8988T (cell line): ENCODE measurements at regions not wholly inside any gene's neighbourhood (a gene's known extent, or its start where the extent isn't known, plus 50 kb on each side); places are given as distances from the start of the nearest gene placed in this dataset.

Experiments
- DNase-seq: peaks from one replicate; pipeline ENCODE4 v3.0.0; 2011

DNA sequence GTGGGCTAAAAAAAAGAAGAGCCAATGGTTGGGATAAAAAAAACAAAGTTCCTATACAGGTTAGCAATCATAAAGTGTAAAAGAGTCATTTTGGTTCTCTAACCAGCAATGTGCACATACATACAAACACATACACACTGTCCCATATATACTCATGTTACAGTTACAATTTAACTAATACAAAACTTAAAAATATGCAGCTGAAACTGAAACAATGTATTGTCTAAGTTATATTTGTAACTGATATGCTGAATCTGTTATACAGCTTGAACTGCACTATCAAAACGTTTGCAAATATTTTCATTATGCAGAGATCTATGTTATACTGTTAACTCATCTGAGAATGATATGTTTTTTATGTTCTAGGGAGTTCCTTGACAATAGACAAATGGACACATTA, 173.7 kb downstream of the KLF12 start:
- DNase-seq = no peak

DNA sequence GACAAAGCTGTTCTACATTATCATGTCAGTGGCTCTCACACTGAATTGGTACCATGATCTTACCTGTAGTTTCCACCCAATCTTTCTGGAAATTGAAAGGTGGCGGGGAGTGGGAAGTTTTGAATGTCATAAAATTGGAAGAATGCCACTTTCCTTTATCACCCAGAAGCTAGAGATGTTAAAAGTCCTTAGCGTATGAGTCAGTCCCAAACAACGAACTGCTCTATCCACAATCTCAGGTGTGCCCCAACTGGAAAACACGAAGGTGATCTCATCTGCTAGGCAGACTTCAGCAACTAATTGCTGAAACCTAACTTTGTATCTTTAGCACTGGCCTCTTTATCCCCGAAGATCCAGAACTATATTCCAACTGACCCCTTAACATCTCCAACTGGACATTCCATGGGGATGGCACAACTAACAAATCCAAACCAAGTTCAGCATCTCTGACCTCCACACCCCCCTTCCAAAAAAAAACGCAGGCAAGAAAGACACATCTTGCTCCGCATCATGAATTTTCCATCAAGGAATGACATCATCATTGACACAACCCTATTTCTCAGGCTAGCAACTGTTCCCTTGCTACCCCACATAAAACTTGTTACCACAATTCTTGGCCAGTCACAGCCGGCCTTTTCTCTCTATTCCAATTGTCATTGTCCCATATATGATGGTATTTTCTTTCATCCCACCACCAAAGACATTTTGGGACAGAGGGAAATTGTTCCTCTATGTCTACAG, 175.4 kb downstream of the KLF12 start:
- DNase-seq = no peak

DNA sequence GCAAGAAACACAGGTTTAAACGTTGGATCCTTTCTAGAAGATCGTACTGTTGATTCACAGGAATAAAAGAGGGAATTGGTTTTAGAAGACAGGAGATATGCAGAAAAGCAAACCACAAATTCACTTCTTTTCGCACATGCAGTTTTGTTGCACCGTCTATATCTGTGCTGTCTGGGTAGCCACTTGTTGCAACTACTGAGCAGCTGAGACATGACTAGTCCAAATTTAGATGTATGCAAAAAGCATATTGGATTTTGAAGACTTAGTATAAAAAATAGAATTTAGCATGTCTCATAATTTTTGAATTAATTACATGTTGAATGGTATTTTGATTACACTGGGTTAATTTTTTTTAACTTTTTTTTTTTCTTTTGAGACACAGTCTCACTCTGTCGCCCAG, 176.3 kb downstream of the KLF12 start:
- DNase-seq = no peak

DNA sequence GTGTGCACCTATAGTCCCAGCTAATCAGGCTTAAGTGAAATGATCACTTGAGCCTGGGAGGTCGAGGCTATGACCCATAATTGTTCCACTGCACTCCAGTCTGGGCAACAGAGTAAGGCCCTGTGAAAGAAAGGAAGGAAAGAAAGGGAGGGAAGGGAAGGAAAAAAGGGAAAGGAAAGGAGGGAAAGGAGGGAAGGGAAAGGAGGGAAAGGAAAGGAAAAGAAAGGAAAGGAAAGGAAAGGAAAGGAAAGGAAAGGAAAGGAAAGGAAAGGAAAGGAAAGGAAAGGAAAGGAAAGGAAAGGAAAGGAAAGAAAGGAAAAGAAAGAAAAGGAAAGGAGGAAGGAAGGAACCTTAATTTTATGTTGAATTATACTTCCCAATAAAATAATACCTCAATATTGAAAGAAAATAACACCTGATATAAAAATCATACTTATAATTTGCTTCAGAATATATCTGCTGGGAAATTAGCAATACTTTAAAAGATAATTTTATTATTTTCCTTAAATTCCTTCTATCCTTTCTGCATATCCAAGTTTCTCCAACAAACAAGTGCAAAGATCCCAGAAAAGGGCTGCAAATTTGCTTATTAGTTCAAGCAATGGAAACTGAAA, 177.3 kb downstream of the KLF12 start:
- DNase-seq = no peak

DNA sequence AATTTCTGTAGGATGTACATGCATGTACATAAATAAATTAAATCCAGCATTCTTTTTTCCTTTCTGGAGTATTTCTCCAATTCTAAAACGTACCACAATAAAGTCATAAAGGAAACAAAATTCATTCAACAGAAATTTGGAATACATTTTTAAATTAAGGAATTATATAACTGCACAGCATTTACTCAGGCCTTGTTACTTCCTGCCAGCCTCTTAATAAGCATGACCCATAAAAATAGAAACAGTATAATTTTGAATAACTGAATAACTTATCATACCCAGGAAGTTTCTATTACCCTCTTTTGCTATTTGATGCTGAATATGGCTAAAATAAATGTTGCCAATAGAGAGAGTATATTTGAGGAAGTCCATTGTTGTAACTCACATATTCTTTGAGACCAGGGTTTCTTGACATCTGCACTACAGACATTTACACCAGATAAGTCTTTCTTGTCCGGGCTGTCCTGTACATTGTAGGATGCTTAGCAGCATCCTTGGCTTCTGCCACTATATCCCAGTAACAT, 178.2 kb downstream of the KLF12 start:
- DNase-seq = no peak

DNA sequence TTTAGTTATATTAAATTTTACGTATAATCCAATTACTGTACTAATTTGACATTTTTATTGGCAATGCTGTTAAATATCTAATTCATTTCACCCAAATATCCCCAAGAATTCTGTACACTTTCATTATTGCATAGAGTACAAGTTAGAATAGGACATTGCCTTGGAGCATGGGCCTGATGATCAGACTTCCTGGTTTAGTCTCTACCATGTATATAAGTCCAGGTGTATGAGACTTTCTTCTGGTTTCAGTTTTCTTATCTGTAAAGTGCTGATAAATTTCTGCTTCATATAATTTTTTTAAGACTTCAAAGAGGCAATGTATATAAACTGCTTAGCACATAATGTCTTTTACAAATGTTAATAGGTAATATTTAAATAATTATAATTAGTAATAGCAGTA, 179.4 kb downstream of the KLF12 start:
- no peak for DNase-seq

DNA sequence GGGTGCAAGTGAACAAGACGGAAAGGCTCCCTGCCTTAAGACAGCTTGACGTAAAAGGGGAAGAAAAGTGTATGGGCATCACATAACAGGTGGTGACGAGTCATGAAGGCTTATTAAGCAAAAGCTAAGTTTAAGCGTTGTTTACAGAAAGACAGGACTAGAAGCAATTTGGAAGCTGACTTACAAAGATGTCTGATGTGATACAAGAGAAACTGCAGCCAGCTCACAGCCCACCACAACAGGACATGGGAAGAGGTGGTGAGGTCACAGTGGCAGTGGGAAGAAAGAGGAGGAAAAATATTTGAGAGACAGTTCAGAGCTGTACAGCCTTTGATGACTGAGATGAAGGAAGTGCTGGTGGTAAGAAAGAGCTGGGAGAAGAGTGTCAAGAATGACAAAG, 181.6 kb downstream of the KLF12 start:
- DNase-seq = no peak

DNA sequence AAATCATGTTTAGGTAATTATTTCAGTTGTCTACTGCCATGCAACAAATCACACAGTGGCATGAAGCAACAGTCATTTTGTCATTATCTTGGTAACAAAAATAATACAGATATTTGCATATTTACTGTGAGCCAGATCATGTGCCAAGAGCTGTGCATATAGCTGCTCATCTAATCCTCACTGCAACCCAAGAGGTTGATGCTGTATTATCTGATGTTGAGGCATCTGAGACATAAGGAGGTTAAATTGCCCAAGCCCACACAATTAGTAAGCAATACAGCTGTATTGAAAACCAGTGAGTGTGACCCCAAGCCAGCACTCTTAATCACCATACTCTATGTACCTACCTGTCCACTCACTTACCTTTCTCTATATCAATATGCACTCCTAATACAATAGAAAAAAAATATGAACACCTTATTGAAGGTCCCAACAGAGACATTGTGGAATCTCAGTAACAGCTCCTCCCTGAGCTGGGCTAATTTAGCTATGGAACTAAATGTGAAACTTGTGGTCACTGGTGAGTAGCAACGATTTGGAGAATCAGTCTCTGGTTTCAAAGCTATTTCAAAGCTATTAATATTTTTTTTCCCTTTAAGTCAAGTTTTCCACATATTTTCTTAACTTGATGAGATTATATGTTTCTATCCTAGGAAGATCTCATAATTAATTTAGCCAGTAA, 185.2 kb downstream of the KLF12 start:
- no peak for DNase-seq

DNA sequence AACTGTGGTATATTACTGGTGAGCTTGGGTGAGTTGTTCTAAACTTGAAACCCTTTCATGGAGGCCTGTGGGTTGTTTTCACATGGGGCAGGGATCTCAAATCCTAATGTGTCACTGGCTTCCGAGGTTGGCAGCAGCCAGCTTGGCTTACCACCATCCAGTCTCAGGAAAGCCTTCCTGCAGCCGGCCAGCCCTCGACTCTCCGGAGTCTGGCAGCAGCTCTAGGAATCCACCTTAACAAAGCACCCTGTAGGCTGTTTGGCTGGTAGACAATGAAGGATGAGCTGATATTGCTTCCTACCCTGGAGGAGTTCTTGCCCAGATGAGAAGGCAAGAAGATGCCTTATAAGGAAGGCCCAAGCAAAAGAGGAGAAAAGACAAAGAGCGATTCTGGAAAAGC, 188.3 kb downstream of the KLF12 start:
- no peak for DNase-seq

DNA sequence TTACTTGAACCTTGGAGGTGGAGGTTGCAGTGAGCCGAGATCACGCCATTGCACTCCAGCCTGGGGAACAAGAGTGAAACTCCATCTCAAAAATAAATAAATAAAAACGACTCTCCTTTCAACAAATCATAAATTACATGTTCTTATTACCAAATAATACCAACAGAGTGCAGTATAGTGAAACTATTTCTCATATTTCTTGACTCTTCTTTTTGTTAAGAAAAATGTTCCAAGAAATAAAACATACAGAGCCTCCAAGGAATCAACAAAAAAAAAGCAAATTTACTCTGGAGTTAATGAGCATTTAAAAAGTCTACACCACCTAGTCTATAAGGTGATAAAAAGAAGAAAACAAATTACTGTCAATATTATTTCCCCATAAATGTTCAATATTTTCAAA, 188.8 kb downstream of the KLF12 start:
- DNase-seq = no peak

DNA sequence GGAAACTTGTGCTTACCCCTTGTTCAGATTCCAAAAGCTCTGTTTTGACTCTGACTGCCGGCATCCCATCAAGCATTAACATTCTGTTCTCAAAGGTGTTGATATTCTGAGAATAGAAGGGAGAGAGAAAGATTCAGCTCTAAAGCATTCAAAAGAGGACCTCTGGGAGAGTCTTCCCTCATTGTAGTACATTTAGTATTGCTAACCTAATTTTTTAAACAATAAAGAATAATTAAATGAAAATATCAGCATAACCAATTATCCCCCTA, 190.3 kb downstream of the KLF12 start:
- DNase-seq = no peak

DNA sequence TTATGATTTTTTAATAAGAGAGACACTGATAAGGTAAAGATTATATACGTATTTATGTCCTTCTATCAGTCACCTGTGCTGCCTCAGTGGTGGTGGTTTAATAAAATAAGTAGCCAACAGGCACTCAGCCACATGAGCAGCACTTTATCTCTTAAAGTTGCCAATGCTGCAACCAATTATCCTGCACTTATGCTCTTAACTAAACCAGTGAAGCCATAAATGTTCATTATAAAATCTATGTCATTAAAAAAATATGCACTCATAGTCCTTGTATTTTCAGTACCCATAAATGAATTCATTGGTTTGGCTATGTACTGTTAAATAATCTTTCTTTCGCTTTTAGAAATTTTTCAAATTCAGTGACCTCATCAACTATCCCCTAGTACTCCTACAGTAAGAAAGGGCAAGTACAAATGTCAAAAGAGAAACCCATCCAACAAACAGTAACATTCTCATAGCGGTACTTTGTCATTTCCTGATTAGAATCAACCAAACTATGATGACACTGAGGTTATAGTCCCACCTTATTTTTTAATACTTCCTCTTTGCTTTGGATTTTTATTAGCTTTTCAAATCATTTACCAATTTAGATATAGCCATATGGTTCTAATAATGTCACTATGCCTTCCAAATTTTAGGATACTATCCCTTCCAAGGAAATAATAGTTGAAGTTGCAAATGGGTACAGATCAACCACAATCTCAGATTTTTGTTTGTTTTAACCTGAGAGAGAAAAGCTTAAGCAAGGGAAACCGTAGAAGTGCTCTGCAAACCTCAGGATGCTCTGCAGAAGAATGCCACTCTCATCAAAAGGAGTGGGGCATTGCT, 190.9 kb downstream of the KLF12 start:
- DNase-seq = no peak

DNA sequence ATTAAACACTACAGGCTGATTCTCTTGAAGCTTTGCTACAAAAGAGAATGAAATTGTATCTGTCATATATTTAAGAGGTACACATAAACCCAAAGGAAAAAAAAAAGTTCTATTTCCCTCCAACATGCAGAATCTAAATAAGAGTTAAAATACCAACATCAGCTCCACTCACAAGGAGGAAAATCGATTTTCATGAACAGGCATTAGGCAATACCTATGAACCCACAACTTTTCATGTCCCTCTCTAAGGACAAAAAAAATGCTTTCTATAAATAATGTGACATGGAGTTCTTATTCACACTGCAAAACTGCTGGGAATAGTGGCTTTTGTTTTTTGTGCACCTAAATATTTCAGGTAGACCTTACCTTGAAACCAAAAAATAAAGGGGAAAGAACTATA, 192.5 kb downstream of the KLF12 start:
- no peak for DNase-seq

DNA sequence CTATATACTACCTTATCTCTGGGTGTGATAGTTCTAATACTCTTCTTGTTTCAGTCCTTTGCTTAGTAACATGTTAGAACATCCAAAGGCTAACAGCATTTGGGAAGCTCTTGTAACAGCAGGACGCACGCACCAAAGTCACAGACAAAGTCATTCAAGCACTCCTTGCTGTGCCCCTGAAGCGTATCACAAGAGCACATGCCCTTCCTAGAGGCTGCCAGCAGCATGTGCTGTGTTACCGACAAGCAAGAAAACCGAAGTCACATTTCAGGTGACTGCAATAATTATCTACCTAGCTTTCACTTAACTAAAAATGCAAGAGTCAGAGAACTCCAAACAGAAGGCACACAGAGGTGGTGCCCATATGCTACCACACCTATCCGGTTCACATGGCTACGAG, 194.1 kb downstream of the KLF12 start:
- no peak for DNase-seq

DNA sequence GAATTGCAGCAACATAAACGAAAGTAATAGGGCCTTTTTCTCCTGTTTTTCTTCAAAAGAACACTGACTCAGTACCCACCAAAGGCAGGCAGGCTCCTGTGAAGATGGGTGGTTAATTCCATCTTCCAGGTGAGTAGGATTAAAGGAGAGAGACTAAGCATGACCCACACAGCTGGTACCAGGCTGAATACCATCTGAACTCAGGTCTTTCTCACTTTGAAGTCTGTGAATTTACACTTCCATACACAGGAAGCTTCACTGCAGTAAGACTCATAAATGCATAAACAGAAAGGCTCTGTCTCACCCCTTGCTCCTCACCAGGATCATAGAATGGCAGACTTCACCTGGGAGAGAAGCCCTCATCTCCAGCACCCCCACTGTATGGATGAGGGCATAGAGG, 194.6 kb downstream of the KLF12 start:
- DNase-seq = no peak

DNA sequence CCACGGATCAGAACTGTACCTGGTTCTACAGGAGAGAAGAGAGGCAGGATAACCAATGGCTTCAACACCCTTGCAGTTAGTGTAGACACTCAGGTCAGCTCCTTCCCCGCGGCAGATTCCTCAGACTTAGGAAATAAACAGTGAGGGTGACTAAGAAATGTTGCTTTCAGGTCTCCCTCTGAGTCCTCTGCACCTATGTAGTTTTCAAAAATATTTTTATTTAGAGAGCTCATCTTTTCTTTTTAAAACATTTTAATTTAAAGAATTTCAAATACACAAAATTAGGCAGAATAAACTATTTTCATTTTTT, 195.2 kb downstream of the KLF12 start:
- no peak for DNase-seq

DNA sequence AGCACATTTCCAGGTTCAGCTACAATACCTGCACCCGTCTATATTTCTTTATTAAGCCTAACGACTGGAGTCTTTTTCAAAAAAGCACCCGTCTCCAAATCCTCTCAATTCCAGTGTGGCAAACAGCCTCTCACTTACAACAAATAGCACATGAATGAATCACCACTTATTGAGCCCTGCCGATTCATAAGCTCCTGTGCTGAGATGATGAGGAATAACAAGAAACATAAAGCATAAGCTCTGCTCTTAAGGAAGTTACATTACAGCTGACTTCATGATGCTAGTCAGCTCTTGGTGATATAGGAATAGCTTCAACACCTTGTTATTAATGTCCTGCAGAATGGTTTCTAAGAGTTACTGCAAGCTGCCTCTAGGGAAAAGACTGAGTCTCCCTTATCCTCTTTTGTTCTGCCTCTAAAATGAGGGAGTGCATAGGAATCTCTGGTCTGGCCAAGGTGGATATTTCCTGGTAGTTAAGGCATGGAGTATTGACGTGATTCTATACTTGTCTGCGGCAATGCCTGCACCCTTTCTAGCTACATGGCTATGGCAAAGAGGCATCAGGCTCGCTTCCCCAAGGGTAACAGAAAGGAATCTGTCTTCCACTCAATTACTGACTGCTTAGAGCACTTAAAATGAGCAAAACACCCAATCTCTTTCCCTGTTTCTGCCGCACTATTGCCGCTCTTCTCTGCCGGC, 195.7 kb downstream of the KLF12 start:
- DNase-seq = no peak

DNA sequence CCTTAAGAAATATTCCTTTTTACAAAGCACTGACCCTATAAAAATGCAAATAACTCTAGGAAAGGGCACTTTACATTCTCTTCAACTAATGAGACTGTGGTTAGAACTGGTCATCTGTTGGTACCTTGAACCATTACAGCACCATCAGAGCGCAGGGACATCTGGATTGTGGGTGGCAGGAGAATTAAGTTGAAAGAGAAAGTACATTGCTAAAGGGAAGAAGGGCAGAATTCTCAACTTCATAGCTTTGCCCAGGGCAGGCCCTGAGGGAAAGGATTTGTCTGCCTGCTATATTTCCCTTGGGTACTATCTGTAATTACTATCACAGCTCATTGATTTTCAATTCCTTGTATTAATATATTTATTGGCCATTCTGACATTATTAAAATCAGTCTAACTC, 196.8 kb downstream of the KLF12 start:
- no peak for DNase-seq

DNA sequence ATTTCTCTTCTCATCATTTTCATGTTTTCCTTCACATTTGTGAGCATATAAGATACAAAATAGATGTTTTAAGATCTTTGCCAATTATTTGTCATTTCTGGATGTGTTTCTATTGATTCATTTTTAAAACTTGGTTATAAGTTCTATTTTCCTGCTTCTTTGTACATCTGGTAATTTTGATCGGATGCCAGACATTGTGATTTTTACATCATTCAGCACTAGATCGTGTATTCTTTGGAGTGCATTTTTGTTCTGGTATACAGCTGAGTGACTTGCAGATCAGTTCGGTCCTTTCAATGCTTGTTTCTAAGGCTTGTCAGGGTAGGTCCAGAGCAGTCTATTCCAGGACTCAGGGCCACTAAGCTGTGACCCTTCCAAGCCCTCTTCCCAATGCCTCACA, 198.2 kb downstream of the KLF12 start:
- no peak for DNase-seq

DNA sequence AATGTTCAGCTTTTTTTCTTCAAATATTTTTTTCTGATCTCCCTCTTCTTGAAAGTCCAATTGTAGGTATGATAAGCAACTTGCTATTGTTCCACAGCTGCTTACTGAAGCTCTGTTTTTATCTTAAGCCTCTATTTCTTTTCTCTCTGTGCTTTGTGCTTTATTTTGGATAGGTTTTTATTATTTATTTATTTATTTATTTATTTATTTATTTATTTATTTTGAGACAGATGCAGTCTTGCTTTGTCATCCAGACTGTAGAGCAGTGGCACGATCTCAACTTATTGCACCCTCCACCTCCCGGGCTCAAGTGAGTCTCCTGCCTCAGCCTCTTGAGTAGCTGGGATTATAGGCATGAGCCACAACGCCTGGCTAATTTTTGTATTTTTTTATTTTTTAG, 199.4 kb downstream of the KLF12 start:
- DNase-seq = no peak

DNA sequence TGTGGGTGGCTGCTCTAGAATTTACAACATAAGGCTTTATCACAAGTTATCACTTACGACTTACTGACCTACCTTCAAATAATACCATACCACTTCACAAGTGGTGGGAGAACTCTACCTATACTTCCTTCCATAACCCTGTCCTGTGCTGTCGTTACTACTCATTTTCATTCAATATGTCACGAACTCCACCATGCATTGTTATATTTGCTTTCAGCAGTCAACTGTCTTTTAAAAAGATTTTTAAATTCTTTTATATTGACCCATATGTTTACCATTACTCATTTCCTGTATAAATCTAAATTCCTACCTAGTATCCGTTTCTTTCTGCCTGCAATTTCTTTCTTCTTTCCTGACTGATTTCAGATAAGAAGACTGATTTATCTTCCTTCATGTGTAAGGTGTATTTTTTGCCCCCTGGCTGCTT, 200.0 kb downstream of the KLF12 start:
- DNase-seq = no peak

DNA sequence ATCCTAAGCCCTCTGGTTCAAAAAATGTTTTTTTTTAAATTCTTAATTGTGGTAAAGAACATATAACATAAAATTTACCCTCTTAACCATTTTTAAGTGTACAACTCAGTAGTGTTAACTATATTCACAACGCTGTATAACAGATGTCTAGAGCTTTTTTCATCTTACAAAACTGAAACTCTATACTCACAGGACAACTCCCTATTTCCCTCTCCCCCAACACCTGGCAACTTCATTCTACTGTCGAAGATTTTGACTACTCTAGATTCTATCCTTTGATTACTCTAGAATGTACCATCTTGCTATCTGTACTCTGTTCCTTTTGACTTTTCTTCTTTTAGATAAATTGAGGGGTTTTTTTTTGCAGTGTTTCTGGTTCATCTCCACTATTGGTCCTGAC, 200.4 kb downstream of the KLF12 start:
- no peak for DNase-seq

DNA sequence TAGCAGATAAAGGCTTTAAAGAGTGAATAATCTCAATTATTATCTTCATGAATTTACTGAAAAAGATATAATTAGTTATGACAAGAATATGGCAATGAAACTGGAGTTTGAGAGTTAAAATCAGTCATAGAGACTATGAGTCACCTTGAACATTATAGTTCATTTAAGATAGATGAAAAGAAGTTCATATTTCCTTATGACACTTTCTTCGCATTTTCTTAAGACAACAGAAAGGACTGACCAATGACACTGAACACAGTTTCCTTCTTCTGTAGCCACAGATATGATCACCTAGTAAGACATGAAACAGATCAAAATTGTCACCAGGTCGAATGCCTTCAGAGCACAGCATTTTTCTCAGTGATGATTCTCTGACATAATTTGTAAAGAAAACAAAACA, 202.1 kb downstream of the KLF12 start:
- no peak for DNase-seq
